GM23338 (cell line): ENCODE measurements at regions not wholly inside any gene's neighbourhood (a gene's known extent, or its start where the extent isn't known, plus 50 kb on each side); places are given as distances from the start of the nearest gene placed in this dataset.

ENCODE experiments used
- ATAC-seq: fragments of 200-7000 bp; cut with Tn5 transposase; 3 replicates; pipeline ENCODE4 v1.9.1; 2020
- DNase-seq: peaks from one replicate; pipeline ENCODE4 v3.0.0-alpha.2; 2015; ENCODE audit warnings: low spot score
- H2AFZ ChIP-seq: fragments of 200-600 bp; sonication (generic); 2 replicates; pipeline ENCODE4 v1.8.0; 2016; ENCODE audit warnings: antibody characterized with exemption, mild to moderate bottlenecking, moderate library complexity
- H3F3A ChIP-seq: fragments of 200-600 bp; sonication (generic); replicated peaks from 2 replicates; pipeline ENCODE4 v1.8.0; 2017; ENCODE audit warnings: antibody characterized with exemption, mixed run types, low read depth
- H3K27ac ChIP-seq: fragments of 200-600 bp; sonication (generic); 2 replicates; pipeline ENCODE4 v1.6.1; 2016; ENCODE audit warnings: low read depth
- H3K27me3 ChIP-seq: fragments of 200-600 bp; sonication (generic); 2 replicates; pipeline ENCODE4 v1.8.0; 2016; ENCODE audit warnings: mild to moderate bottlenecking, mixed run types, moderate library complexity; ENCODE audit not compliant: insufficient read depth
- H3K36me3 ChIP-seq: fragments of 200-600 bp; sonication (generic); 2 replicates; pipeline ENCODE4 v1.8.0; 2016; ENCODE audit warnings: mild to moderate bottlenecking; ENCODE audit not compliant: insufficient read depth
- H3K4me1 ChIP-seq: fragments of 200-600 bp; sonication (generic); 2 replicates; pipeline ENCODE4 v1.8.0; 2016; ENCODE audit warnings: mild to moderate bottlenecking, moderate library complexity; ENCODE audit not compliant: insufficient read depth
- H3K4me2 ChIP-seq: fragments of 200-600 bp; sonication (generic); 2 replicates; pipeline ENCODE4 v1.7.1; 2017; ENCODE audit warnings: mixed run types
- H3K4me3 ChIP-seq: fragments of 200-600 bp; sonication (generic); 2 replicates; pipeline ENCODE4 v1.6.1; 2016; ENCODE audit warnings: mixed run types
- H3K79me2 ChIP-seq: fragments of 200-600 bp; sonication (generic); replicated peaks from 2 replicates; pipeline ENCODE4 v1.8.0; 2017; ENCODE audit warnings: mild to moderate bottlenecking; ENCODE audit not compliant: insufficient read depth
- H3K9me2 ChIP-seq: fragments of 200-600 bp; sonication (generic); 2 replicates; pipeline ENCODE4 v1.8.0; 2017; ENCODE audit not compliant: insufficient read depth
- H4K20me1 ChIP-seq: fragments of 200-600 bp; sonication (generic); replicated peaks from 2 replicates; pipeline ENCODE4 v1.8.0; 2017; ENCODE audit warnings: mild to moderate bottlenecking; ENCODE audit not compliant: insufficient read depth
- H3K27ac Mint-ChIP-seq: 2 replicates; pipeline ENCODE4 v1.8.0; 2020; ENCODE audit warnings: inconsistent platforms, mild to moderate bottlenecking, moderate library complexity, mixed read lengths
- H3K27me3 Mint-ChIP-seq: 3 replicates; pipeline ENCODE4 v1.8.0; 2022; ENCODE audit warnings: low read depth, mild to moderate bottlenecking, moderate library complexity, mixed read lengths, inconsistent platforms; ENCODE audit not compliant: insufficient read depth, poor library complexity
- H3K36me3 Mint-ChIP-seq: 3 replicates; pipeline ENCODE4 v1.8.0; 2021; ENCODE audit warnings: low read depth, mild to moderate bottlenecking, inconsistent platforms, moderate library complexity, mixed read lengths
- H3K4me1 Mint-ChIP-seq: 3 replicates; pipeline ENCODE4 v1.8.0; 2020; ENCODE audit warnings: mild to moderate bottlenecking, inconsistent platforms, mixed read lengths
- H3K4me3 Mint-ChIP-seq: 3 replicates; pipeline ENCODE4 v1.8.0; 2021; ENCODE audit warnings: moderate library complexity, mild to moderate bottlenecking, inconsistent platforms, mixed read lengths
- H3K9me3 Mint-ChIP-seq: 3 replicates; pipeline ENCODE4 v1.8.0; 2020; ENCODE audit warnings: moderate library complexity, mild to moderate bottlenecking, inconsistent platforms, mixed read lengths
- CREB1 ChIP-seq: fragments of 250-450 bp; sonication (Bioruptor Pico); IDR thresholded peaks from 2 replicates; pipeline ENCODE4 v1.5.0; 2020; ENCODE audit warnings: low read depth, mild to moderate bottlenecking, moderate library complexity
- EZH2 ChIP-seq: fragments of 200-600 bp; sonication (generic); IDR thresholded peaks from one replicate; pipeline ENCODE4 v1.8.0; 2017; ENCODE audit warnings: antibody characterized with exemption, mild to moderate bottlenecking, low read depth; ENCODE audit not compliant: unreplicated experiment
- EZH2phosphoT487 ChIP-seq: fragments of 200-600 bp; sonication (generic); IDR thresholded peaks from one replicate; pipeline ENCODE4 v1.8.1; 2018; ENCODE audit warnings: antibody characterized with exemption; ENCODE audit not compliant: unreplicated experiment
- JUNB ChIP-seq: IDR thresholded peaks from one replicate; pipeline ENCODE4 v1.6.1; 2016; ENCODE audit warnings: antibody characterized with exemption; ENCODE audit not compliant: unreplicated experiment
- NANOG ChIP-seq: IDR thresholded peaks from 2 replicates; pipeline ENCODE4 v1.6.1; 2016; ENCODE audit warnings: antibody characterized with exemption, borderline replicate concordance
- POLR2AphosphoS5 ChIP-seq: IDR thresholded peaks from 2 replicates; pipeline ENCODE4 v1.6.1; 2016; ENCODE audit warnings: antibody characterized with exemption, low read depth
- REST ChIP-seq: IDR thresholded peaks from one replicate; pipeline ENCODE4 v1.6.1; 2018; ENCODE audit warnings: antibody characterized with exemption; ENCODE audit not compliant: unreplicated experiment
- STAT1 ChIP-seq: IDR thresholded peaks from one replicate; pipeline ENCODE4 v1.6.1; 2016; ENCODE audit warnings: antibody characterized with exemption; ENCODE audit not compliant: unreplicated experiment
- ZNF462 ChIP-seq: fragments of 250-450 bp; sonication (Bioruptor Pico); IDR thresholded peaks from 2 replicates; pipeline ENCODE4 v1.5.0; 2020; ENCODE audit warnings: mild to moderate bottlenecking, moderate library complexity

GRCh38 chr6:100235631-100236030, 229.1 kb downstream of the SIM1 start:
- no peak overlapping the region for H3K4me3 Mint-ChIP-seq
- Histone ChIP-seq H3K27me3 (no peaks in the 10 kb centered on the region), H3K4me2 (no peak overlapping the region), H3K9me2 (no peaks in the 10 kb centered on the region), H3K4me3 (no peak overlapping the region), H4K20me1 (no peaks in the 10 kb centered on the region), H3K4me1 (peaks cover 33% of the 10 kb centered on the region), H2AFZ (no peak overlapping the region), H3F3A (no peaks in the 10 kb centered on the region), H3K79me2 (no peaks in the 10 kb centered on the region), H3K27ac (no peak overlapping the region), H3K36me3 (no peaks in the 10 kb centered on the region)
- H3K4me1 Mint-ChIP-seq = peaks cover 39% of the 10 kb centered on the region
- H3K36me3 Mint-ChIP-seq = no peaks in the 10 kb centered on the region
- no peak overlapping the region for H3K27ac Mint-ChIP-seq
- no peaks in the 10 kb centered on the region for H3K27me3 Mint-ChIP-seq
- TF ChIP-seq EZH2phosphoT487 = no peak
- no peak for TF ChIP-seq JUNB
- TF ChIP-seq CREB1 (CRISPR knock-in tag) = no peak
- TF ChIP-seq POLR2AphosphoS5 = no peak
- no peak for TF ChIP-seq STAT1
- no peak for TF ChIP-seq REST
- DNase-seq = no peak
- ATAC-seq = no peak
- H3K9me3 Mint-ChIP-seq = no peaks in the 10 kb centered on the region

GRCh38 chr6:100234625-100235024, 230.1 kb downstream of the SIM1 start:
- no peaks in the 10 kb centered on the region for H3K9me2 ChIP-seq
- Mint-ChIP-seq H3K36me3 (no peaks in the 10 kb centered on the region), H3K27me3 (no peaks in the 10 kb centered on the region), H3K4me1 (peaks cover 48% of the 10 kb centered on the region), H3K27ac (no peak overlapping the region), H3K4me3 (no peak overlapping the region), H3K9me3 (no peaks in the 10 kb centered on the region)
- ATAC-seq = no peak
- H4K20me1 ChIP-seq = no peaks in the 10 kb centered on the region
- H3K27ac ChIP-seq = no peak overlapping the region
- no peaks in the 10 kb centered on the region for H3K79me2 ChIP-seq
- H2AFZ ChIP-seq = no peak overlapping the region
- no peak for DNase-seq
- no peak overlapping the region for H3K4me2 ChIP-seq
- no peaks in the 10 kb centered on the region for H3K27me3 ChIP-seq
- H3K4me3 ChIP-seq = no peak overlapping the region
- H3K36me3 ChIP-seq = no peaks in the 10 kb centered on the region
- no peaks in the 10 kb centered on the region for H3F3A ChIP-seq
- H3K4me1 ChIP-seq = peaks cover 36% of the 10 kb centered on the region
- TF ChIP-seq ZNF462 (CRISPR knock-in tag) (no peak), REST (no peak), CREB1 (CRISPR knock-in tag) (no peak), POLR2AphosphoS5 (no peak), EZH2 (no peak), NANOG (no peak)
